Heart right ventricle (tissue), 16 donors: ENCODE measurements at regions not wholly inside any gene's neighbourhood (a gene's known extent, or its start where the extent isn't known, plus 50 kb on each side); places are given as distances from the start of the nearest gene placed in this dataset.

Experiments
- ATAC-seq, 8 donors: fragments of 200-7000 bp; cut with Tn5 transposase; one replicate each; pipeline ENCODE4 v1.9.1; 2020; ENCODE audit warnings: mild to moderate bottlenecking in 8 of 8, moderate library complexity in 8 of 8, moderate number of reproducible peaks in 1 of 8
- DNase-seq, 2 donors: peaks; one replicate each; pipeline ENCODE4 v3.0.0-alpha.2; 2020
- H3K27ac ChIP-seq, 10 donors: fragments of 200-600 bp; sonication (generic) in 2 of 10; one replicate each; pipeline versions ENCODE4 v1.5.0 to v1.8.0; 2020 to 2022; ENCODE audit warnings: mild to moderate bottlenecking in 3 of 10
- H3K27me3 ChIP-seq, 7 donors: fragments of 200-600 bp; one replicate each; pipeline ENCODE4 v1.8.0; 2021 to 2022; ENCODE audit warnings: mild to moderate bottlenecking in 2 of 7
- H3K36me3 ChIP-seq, 9 donors: fragments of 200-600 bp; sonication (generic) in 1 of 9; one replicate each; pipeline versions ENCODE4 v1.5.0 to v1.8.0; 2020 to 2022; ENCODE audit warnings: mild to moderate bottlenecking in 2 of 9
- H3K4me1 ChIP-seq, 9 donors: fragments of 200-600 bp; sonication (generic) in 1 of 9; one replicate each; pipeline versions ENCODE4 v1.5.0 to v1.8.0; 2020 to 2022; ENCODE audit warnings: mild to moderate bottlenecking in 4 of 9
- H3K4me3 ChIP-seq, 10 donors: fragments of 200-600 bp; sonication (generic) in 2 of 10; one replicate each; pipeline versions ENCODE4 v1.5.0 to v1.8.0; 2020 to 2022; ENCODE audit warnings: mild to moderate bottlenecking in 7 of 10, moderate library complexity in 2 of 10
- H3K9me3 ChIP-seq, 11 donors: fragments of 200-600 bp in 10 of 11; sonication (generic) in 2 of 11; one replicate each; pipeline versions ENCODE4 v1.5.0 to v1.8.0; 2013 to 2022; ENCODE audit warnings: mild to moderate bottlenecking in 2 of 11, control low read depth in 1 of 11, moderate library complexity in 1 of 11
- WGBS, 2 donors: extraction: QIAGEN DNeasy Blood & Tissue Kit; methylation state at CpG; one replicate each; pipeline ENCODE4 v1.1.7; 2013; ENCODE audit warnings: inconsistent platforms in 1 of 2; 5-methylcytosine and 5-hydroxymethylcytosine counted together
- intact Hi-C, 10 donors: fragments of 100-400 bp; cut with DNase I; formaldehyde crosslinking; loops; one replicate each; pipeline versions ENCODE4 v1.11.1 to v1.14.2; 2022
- TF ChIP-seq, protein P1 (sequence below), 9 donors: fragments of 200-600 bp; sonication (generic) in 2 of 9; IDR thresholded peaks; one replicate each; pipeline versions ENCODE4 v1.5.0 to v1.8.0; 2021 to 2022; ENCODE audit warnings: antibody characterized with exemption in 9 of 9, mild to moderate bottlenecking in 5 of 9, moderate library complexity in 1 of 9
- donor health status: Arrhythmogenic right ventricular cardiomyopathy.
- donor health status: ischemic (EF 13 %, LVEDD 7.1; RV severe dilation, severe dysfunction).
- donor health status: healthy with polysubstance abuse.
- donor health status: DM: no; HTN: yes; CAD: no.
- donor health status: DM: no; HTN: no; CAD: no.
- donor health status: ischemic (EF 25% LVEDD 6.9; RV normal size, moderate dysfunction).
- donor health status: ischemic (EF 25% LVEDD 5.7; RV mildly dilated, moderate dysfunction).
- donor health status: healthy.
- donor health status: DM: yes; HTN: yes; CAD: no.
- donor health status: Ischemic cardiomyopathy.
- donor health status: ischemic (EF 35%, LVEDD 5.7; RV mildly dilated, moderate dysfunction).
- donor health status: nonischemic (EF 11% LVEDD 7.7; RV severe dilation, severe dysfunction).
- donor health status: DM: yes; HTN: yes; CAD: no.
- donor health status: PGD.
- donor health status: ischemic (EF 29% LVEDD 5.4; RV normal size, mild dysfunction).
- donor health status: nonischemic (EF 23%, LVEDD 6.1; RV moderate dilation, normal function).

DNA sequence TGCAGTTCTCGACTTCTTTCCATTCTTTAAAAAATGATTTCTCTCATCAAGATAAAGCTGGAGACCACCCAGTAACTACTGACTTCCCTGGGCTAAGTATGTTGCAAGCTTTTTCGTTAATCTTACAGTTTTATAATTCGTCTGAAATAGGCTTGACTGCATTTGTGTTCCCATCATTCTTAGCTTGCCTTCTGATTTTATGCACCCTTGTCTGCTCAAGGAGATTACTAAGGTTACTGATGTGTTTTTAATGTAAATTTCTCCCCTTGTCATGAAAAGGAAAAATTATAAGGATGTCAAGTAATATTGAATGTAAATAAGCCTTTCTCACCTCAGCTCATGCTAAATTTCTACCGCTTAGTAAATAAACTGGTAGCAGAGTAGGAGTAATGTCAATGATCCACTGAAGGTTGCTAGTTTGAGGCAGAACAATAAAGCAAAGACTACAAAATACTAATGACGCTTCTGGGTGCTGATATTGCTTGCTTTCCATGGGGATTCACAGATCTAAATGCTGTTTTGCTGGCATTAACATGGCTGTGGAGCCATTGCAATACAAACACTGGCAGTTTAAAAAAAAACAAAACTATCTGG, 91.9 kb upstream of the CDH20 start:
- peaks cover 0 to 10% (median 0%) of the 10 kb centered on the region in 11 donors for H3K9me3 ChIP-seq
- no peaks in the 10 kb centered on the region for H3K4me1 ChIP-seq
- DNase-seq (no peak), ATAC-seq (no peak)
- no peaks in the 10 kb centered on the region for H3K27me3 ChIP-seq
- WGBS, 2 donors, result 75 to 84% methylated on average over 5 of the region's 5 CpGs
- H3K4me3 ChIP-seq, result no peak overlapping the region
- intact Hi-C loops, result no loop called here
- no peak overlapping the region for H3K27ac ChIP-seq
- TF ChIP-seq, protein P1, sequence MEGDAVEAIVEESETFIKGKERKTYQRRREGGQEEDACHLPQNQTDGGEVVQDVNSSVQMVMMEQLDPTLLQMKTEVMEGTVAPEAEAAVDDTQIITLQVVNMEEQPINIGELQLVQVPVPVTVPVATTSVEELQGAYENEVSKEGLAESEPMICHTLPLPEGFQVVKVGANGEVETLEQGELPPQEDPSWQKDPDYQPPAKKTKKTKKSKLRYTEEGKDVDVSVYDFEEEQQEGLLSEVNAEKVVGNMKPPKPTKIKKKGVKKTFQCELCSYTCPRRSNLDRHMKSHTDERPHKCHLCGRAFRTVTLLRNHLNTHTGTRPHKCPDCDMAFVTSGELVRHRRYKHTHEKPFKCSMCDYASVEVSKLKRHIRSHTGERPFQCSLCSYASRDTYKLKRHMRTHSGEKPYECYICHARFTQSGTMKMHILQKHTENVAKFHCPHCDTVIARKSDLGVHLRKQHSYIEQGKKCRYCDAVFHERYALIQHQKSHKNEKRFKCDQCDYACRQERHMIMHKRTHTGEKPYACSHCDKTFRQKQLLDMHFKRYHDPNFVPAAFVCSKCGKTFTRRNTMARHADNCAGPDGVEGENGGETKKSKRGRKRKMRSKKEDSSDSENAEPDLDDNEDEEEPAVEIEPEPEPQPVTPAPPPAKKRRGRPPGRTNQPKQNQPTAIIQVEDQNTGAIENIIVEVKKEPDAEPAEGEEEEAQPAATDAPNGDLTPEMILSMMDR (IDR thresholded peaks at IDR 0.05), result no peak
- no peaks in the 10 kb centered on the region for H3K36me3 ChIP-seq

DNA sequence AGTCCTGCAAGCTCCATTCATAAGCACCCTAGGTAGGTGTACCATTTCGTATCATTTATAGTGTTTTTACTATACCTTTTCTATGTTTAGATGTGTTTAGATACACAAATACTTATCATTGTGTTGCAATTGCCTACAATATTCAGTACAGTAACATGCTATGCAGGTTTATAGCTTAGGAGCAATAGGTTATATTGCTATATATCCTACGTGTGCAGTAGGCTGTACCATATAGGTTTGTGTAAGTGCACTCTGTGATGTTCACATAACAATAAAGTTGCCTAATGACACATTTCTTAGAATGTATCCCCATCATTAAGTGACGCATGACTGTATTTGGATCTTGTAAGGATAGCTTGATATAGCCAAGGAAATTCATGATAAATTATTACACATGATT, 88.6 kb upstream of the CDH20 start:
- Histone ChIP-seq H3K4me3 (no peak overlapping the region), H3K27ac (no peak overlapping the region), H3K9me3 (no peaks in the 10 kb centered on the region), H3K36me3 (no peaks in the 10 kb centered on the region), H3K27me3 (no peaks in the 10 kb centered on the region), H3K4me1 (no peaks in the 10 kb centered on the region)
- 83 to 84% methylated on average over 3 of the region's 3 CpGs for WGBS, 2 donors
- DNase-seq (no peak), ATAC-seq (no peak)
- TF ChIP-seq, protein P1 (IDR thresholded peaks at IDR 0.05), result no peak
- intact Hi-C loops, result no loop called here

DNA sequence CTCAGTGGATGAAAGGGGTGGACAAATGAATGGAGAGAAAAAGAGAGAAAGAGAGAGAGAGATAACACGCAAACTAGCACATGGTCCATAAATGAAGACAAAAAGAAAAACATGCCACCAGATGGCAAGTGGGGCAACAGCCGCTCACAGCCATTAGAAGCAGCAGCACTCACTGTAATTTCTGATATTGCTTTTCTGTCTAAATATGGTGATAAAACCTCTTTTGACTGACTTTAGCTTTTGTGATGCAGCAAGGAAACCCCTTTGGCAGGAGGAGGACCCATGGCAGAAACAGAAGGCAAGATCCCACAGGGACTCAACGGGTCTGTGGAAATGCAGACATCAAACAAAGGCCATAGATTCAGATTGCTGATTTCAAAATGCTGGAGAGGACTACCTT, 88.0 kb upstream of the CDH20 start:
- intact Hi-C loops, result no loop called here
- Histone ChIP-seq H3K4me1 (no peaks in the 10 kb centered on the region), H3K9me3 (no peaks in the 10 kb centered on the region), H3K27me3 (no peaks in the 10 kb centered on the region), H3K36me3 (no peaks in the 10 kb centered on the region), H3K4me3 (no peak overlapping the region), H3K27ac (no peak overlapping the region)
- 81 to 88% methylated on average over 3 of the region's 3 CpGs for WGBS, 2 donors
- ATAC-seq (no peak), DNase-seq (no peak)
- TF ChIP-seq, protein P1 (IDR thresholded peaks at IDR 0.05), result no peak

DNA sequence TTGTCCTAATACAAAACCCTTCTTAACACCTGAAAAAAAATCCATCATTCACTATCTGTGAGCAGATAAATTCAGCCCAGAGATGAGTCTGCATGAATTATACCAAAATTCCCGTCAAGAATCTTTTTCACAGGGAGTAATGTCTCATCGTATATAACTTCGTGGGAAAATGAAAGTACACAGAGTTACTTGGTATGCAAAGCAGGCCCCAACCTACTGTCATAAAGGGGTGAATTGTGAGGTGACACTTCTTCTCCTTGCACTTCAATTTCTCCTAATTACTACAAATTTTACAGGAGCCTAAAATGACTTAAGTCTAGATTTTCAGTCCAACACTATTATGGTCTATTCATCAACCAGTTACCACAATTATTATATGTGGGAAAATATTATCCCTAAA, 84.6 kb upstream of the CDH20 start:
- intact Hi-C loops, result no loop called here
- WGBS, 2 donors, result 68 to 74% methylated on average over 3 of the region's 3 CpGs
- H3K36me3 ChIP-seq, result no peaks in the 10 kb centered on the region
- no peak overlapping the region for H3K4me3 ChIP-seq
- no peaks in the 10 kb centered on the region for H3K27me3 ChIP-seq
- ATAC-seq (no peak), DNase-seq (no peak)
- H3K9me3 ChIP-seq, result no peaks in the 10 kb centered on the region
- H3K27ac ChIP-seq, result no peak overlapping the region
- H3K4me1 ChIP-seq, result no peaks in the 10 kb centered on the region
- TF ChIP-seq, protein P1 (IDR thresholded peaks at IDR 0.05), result no peak
